GM03348 (cell line): ENCODE measurements at regions not wholly inside any gene's neighbourhood (a gene's known extent, or its start where the extent isn't known, plus 50 kb on each side); places are given as distances from the start of the nearest gene placed in this dataset.

Experiments
- DNase-seq: peaks from one replicate; pipeline ENCODE4 v3.0.0; 2012; ENCODE audit warnings: low spot score

DNA sequence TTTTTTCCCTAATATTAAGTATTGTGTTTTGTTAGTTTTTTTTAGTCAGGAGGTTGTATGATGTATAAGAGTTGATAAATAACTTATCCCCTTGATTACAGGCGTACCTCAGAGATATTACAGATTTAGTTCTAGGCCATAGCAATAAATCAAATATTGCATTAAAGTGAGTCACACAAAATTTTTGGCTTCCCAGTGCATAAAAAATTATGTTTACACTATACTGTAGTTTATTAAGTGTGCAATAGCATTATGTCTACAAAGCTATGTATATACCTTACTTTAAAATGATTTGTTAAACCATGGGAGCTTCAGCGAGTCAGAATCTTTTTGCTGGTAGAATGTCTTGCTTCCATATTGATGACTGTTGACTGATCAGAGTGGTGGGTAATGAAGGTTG lies 1180.6 kb upstream of the CDH18 start:
- DNase-seq: no peak

DNA sequence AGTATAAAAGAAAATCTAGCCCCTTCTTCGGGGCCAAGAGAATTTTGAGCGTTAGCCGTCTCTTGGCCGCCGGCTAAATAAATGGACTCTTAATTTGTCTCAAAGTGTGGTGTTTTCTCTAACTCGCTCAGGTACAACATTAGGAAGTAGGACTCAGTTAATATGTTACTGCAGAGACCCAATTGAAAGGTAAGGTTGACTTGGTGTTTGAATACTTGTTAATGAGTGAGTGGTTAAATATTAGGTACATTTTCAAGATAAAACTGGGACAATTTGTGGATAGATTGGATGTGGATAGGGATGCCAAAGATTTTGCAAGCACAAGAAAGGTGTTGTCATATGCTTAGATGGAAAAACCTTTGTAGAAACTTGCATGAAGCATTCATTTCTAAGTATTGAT lies 1177.3 kb upstream of the CDH18 start:
- no peak for DNase-seq

- DNase-seq: no peak
These were observed 1176.4 kb upstream of the CDH18 start for GRCh38 chr5:21164425-21164824.

DNA sequence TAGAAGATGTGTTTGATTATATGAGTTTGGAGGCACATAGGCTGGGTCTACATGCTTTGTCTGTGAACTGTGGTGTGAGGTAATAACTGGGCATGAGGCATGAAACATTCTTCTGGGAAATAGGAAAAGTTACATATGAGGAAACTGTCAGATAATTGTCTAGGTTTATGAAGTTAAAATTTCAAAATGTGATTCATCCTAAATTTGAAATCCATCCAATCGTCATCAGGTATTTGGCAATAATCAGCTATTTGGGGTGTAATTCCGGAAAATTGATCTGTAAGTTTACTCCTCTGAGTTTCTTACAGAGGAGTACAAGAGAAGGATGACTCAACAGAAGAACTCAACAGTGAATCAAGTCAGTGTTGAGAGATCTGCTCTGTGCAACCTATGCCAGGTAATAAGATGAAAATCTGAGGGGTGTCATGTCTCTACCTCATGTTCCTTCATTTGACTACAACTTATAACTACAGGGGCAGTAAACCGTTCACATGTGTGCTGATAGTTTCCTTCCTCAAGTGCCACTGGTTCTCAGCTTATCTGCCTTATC lies 1171.6 kb upstream of the CDH18 start:
- DNase-seq: no peak

- no peak for DNase-seq
These were observed 1166.5 kb upstream of the CDH18 start for GRCh38 chr5:21154526-21154925.

GRCh38 chr5:21152611-21153010 lies 1164.6 kb upstream of the CDH18 start:
- DNase-seq: no peak

DNA sequence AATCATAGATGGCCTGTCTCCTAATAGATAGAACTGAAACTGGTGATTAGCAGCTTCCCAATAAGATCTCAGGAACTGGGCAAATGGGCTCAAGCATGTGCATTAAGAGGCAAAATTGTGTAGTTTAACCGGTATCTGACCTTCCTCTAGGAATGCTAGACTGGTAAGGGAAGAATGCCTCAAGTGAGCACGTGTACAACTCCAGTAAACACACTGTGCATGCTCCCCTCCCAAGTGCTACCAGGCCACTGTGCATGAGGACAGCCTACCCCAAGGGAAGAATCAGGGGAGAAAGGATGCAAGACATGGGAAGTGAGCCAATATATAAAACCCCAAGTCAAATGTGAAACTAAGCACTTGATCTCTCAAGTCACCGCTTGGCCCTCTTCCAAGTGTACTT lies 1157.4 kb upstream of the CDH18 start:
- no peak for DNase-seq

DNA sequence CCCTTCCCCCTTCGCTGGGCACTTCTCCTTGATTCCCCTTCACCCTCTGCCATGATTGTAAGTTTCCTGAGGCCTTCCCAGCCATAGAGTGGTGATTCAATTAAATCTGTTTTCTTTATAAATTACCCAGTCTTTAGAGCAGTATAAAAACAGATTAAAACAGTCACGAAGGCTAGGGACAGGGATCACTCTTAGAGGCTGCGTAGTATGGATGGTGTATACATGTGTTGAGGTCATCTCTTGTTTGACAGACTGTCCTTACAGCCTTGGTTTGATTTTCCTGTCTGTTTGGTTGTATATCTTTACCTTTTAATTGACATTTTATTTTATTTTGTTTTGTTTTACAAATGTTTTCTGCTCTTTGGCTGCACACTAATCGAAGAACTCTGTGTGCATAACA lies 1155.7 kb upstream of the CDH18 start:
- DNase-seq: no peak

DNA sequence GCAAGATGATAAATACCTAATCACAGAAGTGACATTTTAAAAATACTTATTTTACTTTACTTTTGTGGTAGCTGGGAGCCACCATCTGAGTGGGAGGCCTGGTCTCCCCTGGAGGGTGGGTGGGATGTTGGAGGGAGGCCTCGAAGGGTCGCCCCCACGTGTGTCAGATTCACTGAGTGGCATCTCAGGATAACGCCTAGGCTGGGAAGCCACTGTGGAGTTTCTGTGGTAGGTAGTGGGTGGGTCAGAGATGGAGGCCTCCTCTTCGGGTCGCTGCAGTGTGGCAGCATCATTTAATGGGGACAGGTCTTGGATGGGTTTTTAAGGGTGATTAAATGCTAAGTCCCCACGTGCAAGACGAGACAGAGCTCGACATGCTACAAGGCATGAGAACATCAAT lies 1154.8 kb upstream of the CDH18 start:
- no peak for DNase-seq

- DNase-seq: no peak
These were observed 1153.0 kb upstream of the CDH18 start for GRCh38 chr5:21140987-21141386.

DNA sequence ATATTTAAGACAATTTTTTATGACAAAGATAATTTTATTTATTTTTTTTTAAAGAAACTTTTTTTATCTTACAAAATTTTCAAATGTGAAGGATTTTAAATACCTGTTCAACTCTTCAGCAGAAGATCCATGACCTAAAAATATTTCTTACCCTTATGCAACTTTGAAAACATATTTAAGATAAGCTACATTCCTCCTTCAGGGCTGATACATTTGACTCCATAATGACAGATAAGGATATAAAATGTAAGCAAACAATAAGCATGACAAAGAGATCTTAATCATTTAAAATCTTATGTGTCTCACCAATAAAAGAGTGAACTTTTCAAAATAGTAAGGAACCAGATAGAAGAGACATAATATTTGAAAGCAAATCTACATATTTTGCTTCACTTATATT lies 1138.2 kb upstream of the CDH18 start:
- no peak for DNase-seq

DNA sequence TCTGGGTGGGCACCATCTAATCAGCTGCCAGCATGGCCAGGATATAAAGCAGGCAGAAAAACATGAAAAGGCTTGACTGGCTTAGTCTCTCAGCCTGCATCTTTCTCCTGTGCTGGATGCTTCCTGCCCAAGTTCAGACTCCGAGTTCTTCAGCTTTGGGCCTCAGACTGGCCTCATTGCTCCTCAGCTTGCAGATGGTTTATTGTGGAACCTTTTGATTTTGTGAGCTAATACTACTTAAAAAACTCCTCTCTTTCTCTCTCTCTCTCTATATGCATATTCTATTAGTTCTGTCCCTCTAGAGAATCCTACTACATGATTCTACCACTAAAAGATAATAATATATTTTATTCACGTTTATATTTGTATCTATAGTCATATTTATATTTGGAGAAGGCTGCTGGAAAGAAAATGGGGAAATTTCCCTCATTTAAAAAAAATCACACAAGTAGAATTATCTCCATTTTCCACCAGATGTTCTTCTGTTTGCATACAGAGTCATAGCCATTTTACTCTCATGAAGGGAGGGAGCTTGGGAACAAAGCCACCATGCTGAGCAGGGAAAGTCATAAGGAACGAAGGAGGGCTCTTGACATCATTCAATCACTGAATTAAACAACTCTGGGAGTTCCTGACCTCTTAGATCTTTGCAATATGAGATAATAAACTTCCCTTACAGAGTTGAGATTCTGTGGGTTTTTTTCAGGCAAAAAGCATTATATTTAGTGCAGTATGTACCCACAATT lies 1137.4 kb upstream of the CDH18 start:
- no peak for DNase-seq

GRCh38 chr5:21121213-21121612 lies 1133.2 kb upstream of the CDH18 start:
- no peak for DNase-seq

DNA sequence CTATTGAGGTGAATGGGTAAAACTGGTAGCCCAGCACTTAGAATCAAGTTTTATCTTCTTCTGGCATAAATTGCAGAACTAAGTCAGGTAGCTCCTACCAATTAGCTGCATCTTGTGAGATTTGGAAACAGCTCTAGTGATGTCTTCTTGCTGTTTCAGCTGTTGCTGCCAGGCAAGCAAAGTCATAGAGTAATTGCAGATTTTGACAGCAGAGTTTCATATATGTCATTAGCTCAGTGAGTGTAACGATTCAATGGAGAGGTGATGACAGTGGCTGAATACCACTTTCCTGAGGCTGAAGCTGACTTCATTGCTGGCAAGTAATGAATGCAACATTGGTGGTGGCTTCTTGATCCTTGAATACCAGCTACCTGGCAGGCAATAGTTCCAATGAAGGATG lies 1109.7 kb upstream of the CDH18 start:
- DNase-seq: no peak

GRCh38 chr5:21094619-21095018 lies 1106.6 kb upstream of the CDH18 start:
- no peak for DNase-seq

- DNase-seq: no peak
These were observed 1099.8 kb upstream of the CDH18 start for GRCh38 chr5:21087766-21088165.

GRCh38 chr5:21085791-21086190 lies 1097.8 kb upstream of the CDH18 start:
- DNase-seq: no peak

DNA sequence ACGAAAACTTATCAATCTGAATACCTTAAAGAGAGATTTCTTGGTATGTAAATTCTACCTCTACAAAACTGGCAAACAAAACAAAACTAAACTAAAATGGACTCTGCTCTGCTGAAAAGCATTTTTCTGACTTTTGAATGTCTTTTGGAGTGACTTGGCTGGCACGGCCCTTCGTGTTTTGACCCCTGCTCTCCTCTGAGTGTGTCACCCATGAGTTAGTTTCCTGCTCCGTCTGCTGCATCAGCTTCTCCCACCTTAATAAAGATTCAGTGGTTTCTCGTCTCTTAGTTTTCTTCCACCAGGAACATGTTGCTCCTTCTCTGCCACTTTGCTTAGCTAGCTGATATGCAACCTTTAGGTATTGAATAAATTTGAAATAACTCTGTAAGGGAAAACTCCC lies 1084.0 kb upstream of the CDH18 start:
- DNase-seq: no peak

DNA sequence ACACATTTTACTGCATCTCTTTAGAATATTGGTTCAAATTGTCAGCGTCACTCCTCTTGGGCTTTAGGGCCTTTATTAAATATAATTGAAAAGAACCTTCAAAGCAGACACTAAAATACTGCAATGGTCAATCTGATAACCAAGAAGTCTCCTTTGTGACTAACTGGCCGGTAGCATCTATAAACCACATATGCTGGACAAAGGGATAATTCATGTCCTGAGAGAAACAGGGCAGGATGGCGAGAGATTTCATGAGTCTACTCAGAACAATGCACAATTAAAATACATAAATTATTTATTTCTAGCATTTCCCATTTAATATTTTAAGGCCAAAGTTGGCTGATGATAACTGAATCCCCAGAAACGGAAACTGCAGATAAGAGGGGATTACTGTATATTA lies 1083.4 kb upstream of the CDH18 start:
- no peak for DNase-seq

DNA sequence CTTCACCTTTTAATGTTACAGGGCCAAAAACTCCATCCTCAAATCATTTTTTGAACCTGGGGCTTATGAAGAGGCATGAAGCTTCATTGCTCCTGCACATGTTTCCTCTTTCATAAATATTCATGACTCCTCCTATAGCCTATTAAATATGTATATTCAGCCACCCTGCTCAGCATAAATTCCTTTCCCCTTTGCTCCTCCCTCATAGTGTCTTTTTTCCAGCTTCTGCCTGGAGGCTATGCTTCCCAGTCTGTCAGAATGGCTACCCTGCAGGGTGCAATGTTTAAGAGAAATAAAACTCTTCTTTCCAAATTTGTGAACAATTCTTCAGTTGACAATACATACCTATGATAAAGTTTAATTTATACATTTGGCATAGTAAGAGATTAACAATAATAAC lies 1082.9 kb upstream of the CDH18 start:
- DNase-seq: no peak

GRCh38 chr5:21067724-21068123 lies 1079.7 kb upstream of the CDH18 start:
- DNase-seq: no peak

DNA sequence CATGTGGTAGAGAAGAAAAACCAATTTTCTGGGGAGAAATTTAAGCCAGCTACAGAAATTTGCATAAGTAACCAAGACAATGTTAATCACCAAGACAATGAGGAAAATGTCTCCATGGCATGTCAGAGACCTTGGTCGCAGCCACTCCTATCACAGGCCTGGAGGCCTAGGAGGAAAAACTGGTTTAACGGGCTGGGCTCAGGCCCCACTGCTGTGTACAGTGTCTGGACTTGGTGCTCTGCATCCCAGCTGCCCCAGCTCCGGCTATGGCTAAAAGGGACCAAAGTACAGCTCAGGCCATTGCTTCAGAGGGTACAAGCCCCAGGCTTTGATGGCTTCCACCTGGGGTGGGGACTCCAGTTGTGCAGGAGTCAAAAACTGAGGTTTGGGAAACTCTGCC lies 1075.1 kb upstream of the CDH18 start:
- DNase-seq: no peak

DNA sequence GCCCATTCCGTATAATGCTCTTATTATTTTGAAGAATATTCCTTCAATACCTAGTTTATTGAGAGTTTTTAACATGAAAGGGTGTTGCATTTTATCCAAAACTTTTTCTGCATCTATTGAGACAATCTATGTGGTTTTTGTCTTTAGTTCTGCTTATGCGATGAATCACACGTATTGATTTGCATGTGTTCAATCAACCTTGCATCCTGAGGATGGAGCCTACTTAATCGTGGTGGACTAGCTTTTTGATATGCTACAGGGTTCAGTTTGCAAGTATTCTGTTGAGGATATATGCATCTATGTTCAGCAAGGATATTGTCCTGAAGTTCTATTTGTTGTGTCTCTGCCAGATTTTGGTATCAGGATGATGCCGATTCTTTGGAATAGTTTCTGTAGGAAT lies 1070.3 kb upstream of the CDH18 start:
- no peak for DNase-seq

- no peak for DNase-seq
These were observed 1063.9 kb upstream of the CDH18 start for GRCh38 chr5:21051945-21052344.
